H1 (cell line): ENCODE measurements at regions not wholly inside any gene's neighbourhood (a gene's known extent, or its start where the extent isn't known, plus 50 kb on each side); places are given as distances from the start of the nearest gene placed in this dataset.

Experiments used
- CTCF ChIA-PET: fragments of 300-600 bp; sonication (Branson Sonifier 250); formaldehyde crosslinking; loops from one replicate; lab custom pipeline; 2021; ENCODE audit not compliant: partially characterized antibody; lab: Charles Lee
- POLR2A ChIA-PET: fragments of 300-600 bp; sonication (Branson Sonifier 250); formaldehyde crosslinking; loops from one replicate; lab custom pipeline; 2021; ENCODE audit warnings: inconsistent platforms; ENCODE audit not compliant: partially characterized antibody; lab: Charles Lee
- DNase-seq, 2 experiments: peaks; one replicate each; pipeline versions ENCODE4 v3.0.0 to v3.0.0-alpha.2; 2010 to 2022; ENCODE audit warnings: low spot score in 2 of 2, low read depth in 1 of 2, mixed read lengths in 1 of 2
- FAIRE-seq: peaks from 2 replicates; lab custom pipeline; 2011; peaks lifted over from hg19 to GRCh38; lab: Jason Lieb, UNC
- H2AFZ ChIP-seq: 2 replicates; pipeline ENCODE4 v1.8.1; 2012; ENCODE audit warnings: low read length, inconsistent platforms
- H2AK5ac ChIP-seq: 2 replicates; pipeline ENCODE4 v1.6.1; 2013; ENCODE audit warnings: low read depth, low read length
- H2BK120ac ChIP-seq: replicated peaks from 2 replicates; pipeline ENCODE3; 2013; ENCODE audit warnings: low read depth, low read length, inconsistent platforms
- H2BK12ac ChIP-seq: 2 replicates; pipeline ENCODE4 v1.6.1; 2013; ENCODE audit warnings: low read depth, low read length
- H2BK15ac ChIP-seq: 2 replicates; pipeline ENCODE4 v1.6.1; 2013; ENCODE audit warnings: low read length
- H2BK20ac ChIP-seq: 2 replicates; pipeline ENCODE4 v1.6.1; 2013; ENCODE audit warnings: low read length
- H2BK5ac ChIP-seq: 2 replicates; pipeline ENCODE4 v1.6.1; 2013; ENCODE audit warnings: low read depth, low read length
- H3K14ac ChIP-seq: 2 replicates; pipeline ENCODE4 v1.6.1; 2013; ENCODE audit warnings: inconsistent platforms; ENCODE audit not compliant: insufficient read length
- H3K18ac ChIP-seq: 2 replicates; pipeline ENCODE4 v1.6.1; 2013; ENCODE audit warnings: low read length; ENCODE audit errors: extremely low read depth
- H3K23ac ChIP-seq: 2 replicates; pipeline ENCODE4 v1.6.1; 2013; ENCODE audit warnings: inconsistent platforms; ENCODE audit not compliant: insufficient read length
- H3K23me2 ChIP-seq: 2 replicates; pipeline ENCODE4 v1.6.1; 2013; ENCODE audit warnings: low read depth, low read length
- H3K27ac ChIP-seq: 2 replicates; pipeline ENCODE4 v1.6.1; 2011; ENCODE audit warnings: low read depth, low read length, inconsistent platforms
- H3K27me3 ChIP-seq, 4 experiments: replicated peaks in 1 of 4; 1 replicate in 1 of 4; 2 replicates in 3 of 4; pipeline versions ENCODE4 v1.6.1 to v1.8.1; 2011 to 2013; ENCODE audit warnings: low read length in 3 of 4, mild to moderate bottlenecking in 3 of 4, inconsistent platforms in 2 of 4, mixed read lengths in 2 of 4, moderate library complexity in 1 of 4; ENCODE audit not compliant: control insufficient read depth in 3 of 4, insufficient read depth in 3 of 4; ENCODE audit errors: extremely low read depth in 1 of 4
- H3K36me3 ChIP-seq, 4 experiments: 2 replicates each; pipeline versions ENCODE4 v1.6.1 to v1.8.1; 2011 to 2013; ENCODE audit warnings: mild to moderate bottlenecking in 4 of 4, low read length in 3 of 4, moderate library complexity in 2 of 4, control low read depth in 1 of 4, inconsistent platforms in 1 of 4; ENCODE audit not compliant: insufficient read depth in 4 of 4, control insufficient read depth in 2 of 4
- H3K4ac ChIP-seq: replicated peaks from 2 replicates; pipeline ENCODE3; 2013; ENCODE audit warnings: low read length, low read depth, mixed read lengths, inconsistent platforms; ENCODE audit not compliant: insufficient read length
- H3K4me1 ChIP-seq, 4 experiments: replicated peaks in 1 of 4; 1 replicate in 1 of 4; 2 replicates in 3 of 4; pipeline versions ENCODE4 v1.6.1 to v1.8.1; 2011 to 2013; ENCODE audit warnings: low read length in 3 of 4, inconsistent platforms in 2 of 4, mixed read lengths in 1 of 4; ENCODE audit not compliant: insufficient read depth in 4 of 4, control insufficient read depth in 3 of 4
- H3K4me2 ChIP-seq, 2 experiments: 2 replicates each; pipeline versions ENCODE4 v1.6.1 to v1.8.1; 2011 to 2013; ENCODE audit warnings: low read depth in 2 of 2, low read length in 2 of 2, control low read depth in 1 of 2, inconsistent platforms in 1 of 2, mild to moderate bottlenecking in 1 of 2; ENCODE audit not compliant: insufficient read depth in 1 of 2
- H3K4me3 ChIP-seq, 4 experiments: fragments of 200-600, 300-600 bp in 1 of 4; sonication (generic), shearing (Covaris generic), sonication (Bioruptor Twin) in 1 of 4; 2 replicates each; pipeline versions ENCODE4 v1.5.1 to v1.8.1; 2011 to 2016; ENCODE audit warnings: low read length in 4 of 4, low read depth in 3 of 4, control low read depth in 2 of 4, inconsistent platforms in 2 of 4, mild to moderate bottlenecking in 2 of 4, mixed read lengths in 1 of 4, moderate library complexity in 1 of 4; ENCODE audit not compliant: insufficient read depth in 2 of 4; ENCODE audit errors: extremely low read depth in 1 of 4
- H3K56ac ChIP-seq: replicated peaks from 2 replicates; pipeline ENCODE3; 2013; ENCODE audit warnings: low read depth, mild to moderate bottlenecking, mixed read lengths, low read length, inconsistent platforms; ENCODE audit not compliant: insufficient read length
- H3K79me1 ChIP-seq: 2 replicates; pipeline ENCODE4 v1.6.1; 2013; ENCODE audit warnings: low read depth, low read length, control low read depth
- H3K79me2 ChIP-seq, 2 experiments: 2 replicates each; pipeline versions ENCODE4 v1.6.1 to v1.8.1; 2012 to 2013; ENCODE audit warnings: low read length in 2 of 2, mild to moderate bottlenecking in 2 of 2, inconsistent platforms in 1 of 2; ENCODE audit not compliant: insufficient read depth in 2 of 2, control insufficient read depth in 1 of 2
- H3K9ac ChIP-seq, 4 experiments: replicated peaks in 1 of 4; 1 replicate in 1 of 4; 2 replicates in 3 of 4; pipeline versions ENCODE4 v1.6.1 to v1.8.1; 2011 to 2013; ENCODE audit warnings: low read depth in 3 of 4, low read length in 3 of 4, control low read depth in 2 of 4, mild to moderate bottlenecking in 2 of 4, moderate library complexity in 2 of 4, inconsistent platforms in 1 of 4; ENCODE audit errors: extremely low read depth in 1 of 4
- H3K9me3 ChIP-seq, 2 experiments: 2 replicates each; pipeline versions ENCODE4 v1.6.1 to v1.8.1; 2012 to 2013; ENCODE audit warnings: mild to moderate bottlenecking in 2 of 2, moderate library complexity in 2 of 2, control low read depth in 1 of 2, inconsistent platforms in 1 of 2, low read depth in 1 of 2, low read length in 1 of 2, mixed read lengths in 1 of 2; ENCODE audit not compliant: insufficient read depth in 2 of 2
- H4K20me1 ChIP-seq, 2 experiments: replicated peaks in 1 of 2; 2 replicates each; pipeline versions ENCODE3 to v1.8.1; 2011 to 2013; ENCODE audit warnings: inconsistent platforms in 2 of 2, low read length in 2 of 2, mild to moderate bottlenecking in 1 of 2; ENCODE audit not compliant: insufficient read depth in 2 of 2, control insufficient read depth in 1 of 2
- H4K5ac ChIP-seq: 2 replicates; pipeline ENCODE4 v1.6.1; 2013; ENCODE audit warnings: low read length, low read depth, mixed read lengths, inconsistent platforms; ENCODE audit not compliant: insufficient read length
- H4K8ac ChIP-seq: 2 replicates; pipeline ENCODE4 v1.8.0; 2013; ENCODE audit warnings: mild to moderate bottlenecking, moderate library complexity, low read length, inconsistent platforms; ENCODE audit not compliant: insufficient read depth; ENCODE audit errors: extremely low read depth
- H4K91ac ChIP-seq: replicated peaks from 2 replicates; pipeline ENCODE3; 2013; ENCODE audit warnings: low read length, mixed read lengths, inconsistent platforms; ENCODE audit not compliant: insufficient read length
- BRCA1 ChIP-seq: IDR thresholded peaks from 2 replicates; pipeline ENCODE4 v1.6.1; 2012; ENCODE audit warnings: low read depth, low read length, improper control_type of control experiment
- CHD1 ChIP-seq: IDR thresholded peaks from 2 replicates; pipeline ENCODE4 v1.6.1; 2012; ENCODE audit warnings: low read depth, low read length, improper control_type of control experiment
- CTBP2 ChIP-seq: IDR thresholded peaks from 2 replicates; pipeline ENCODE4 v1.7.0; 2011; ENCODE audit warnings: borderline replicate concordance, mild to moderate bottlenecking, moderate library complexity, mixed read lengths, low read length; ENCODE audit not compliant: insufficient read depth, insufficient read length
- JUN ChIP-seq: IDR thresholded peaks from 2 replicates; pipeline ENCODE4 v1.6.1; 2011; ENCODE audit warnings: low read depth, mild to moderate bottlenecking, improper control_type of control experiment, low read length
- KDM5A ChIP-seq: fragments of 200-600 bp; IDR thresholded peaks from 2 replicates; pipeline ENCODE4 v1.7.1; 2012; ENCODE audit warnings: mild to moderate bottlenecking, low read length, inconsistent platforms, mixed read lengths
- POLR2AphosphoS5 ChIP-seq: IDR thresholded peaks from 2 replicates; pipeline ENCODE4 v1.6.1; 2011; ENCODE audit warnings: low read depth, low read length
- RNF2 ChIP-seq: fragments of 200-900, 300-1000 bp; sonication (generic); IDR thresholded peaks from 2 replicates; pipeline ENCODE4 v1.7.1; 2016; ENCODE audit warnings: borderline replicate concordance, low read depth, mild to moderate bottlenecking, antibody characterized with exemption, low read length; ENCODE audit not compliant: poor library complexity, severe bottlenecking; ENCODE audit errors: missing control alignments
- SIRT6 ChIP-seq: IDR thresholded peaks from one replicate; pipeline ENCODE4 v1.7.1; 2012; ENCODE audit warnings: low read length, inconsistent platforms
- SP1 ChIP-seq: IDR thresholded peaks from 2 replicates; pipeline ENCODE4 v1.6.1; 2011; ENCODE audit warnings: low read depth, low read length
- TAF7 ChIP-seq: optimal IDR thresholded peaks from 2 replicates; pipeline ENCODE3; 2011; ENCODE audit warnings: low read depth, mild to moderate bottlenecking, inconsistent platforms, low read length, moderate library complexity, borderline replicate concordance
- WGBS, 2 experiments: shearing (Covaris generic) in 1 of 2; methylation state at CpG; one replicate each; pipeline versions ENCODE4 v1.1.6 to v1.1.7; 2013 to 2015; ENCODE audit warnings: low lambda C conversion rate in 2 of 2, mixed read lengths in 2 of 2, inconsistent platforms in 1 of 2, low coverage in 1 of 2, missing lambda C conversion rate in 1 of 2; ENCODE audit not compliant: insufficient replicate concordance in 2 of 2, insufficient coverage in 1 of 2, insufficient read length in 1 of 2; ENCODE audit errors: extremely low coverage in 1 of 2, missing lambda C conversion rate in 1 of 2; 5-methylcytosine and 5-hydroxymethylcytosine counted together
- TF ChIP-seq, protein P1 (sequence below): IDR thresholded peaks from 2 replicates; pipeline ENCODE4 v1.6.1; 2011; ENCODE audit warnings: low read depth, mild to moderate bottlenecking, low read length; ENCODE audit not compliant: insufficient read depth
- TF ChIP-seq, protein P2 (sequence below): IDR thresholded peaks from 2 replicates; pipeline ENCODE4 v1.6.1; 2011; ENCODE audit warnings: low read length, improper control_type of control experiment

DNA sequence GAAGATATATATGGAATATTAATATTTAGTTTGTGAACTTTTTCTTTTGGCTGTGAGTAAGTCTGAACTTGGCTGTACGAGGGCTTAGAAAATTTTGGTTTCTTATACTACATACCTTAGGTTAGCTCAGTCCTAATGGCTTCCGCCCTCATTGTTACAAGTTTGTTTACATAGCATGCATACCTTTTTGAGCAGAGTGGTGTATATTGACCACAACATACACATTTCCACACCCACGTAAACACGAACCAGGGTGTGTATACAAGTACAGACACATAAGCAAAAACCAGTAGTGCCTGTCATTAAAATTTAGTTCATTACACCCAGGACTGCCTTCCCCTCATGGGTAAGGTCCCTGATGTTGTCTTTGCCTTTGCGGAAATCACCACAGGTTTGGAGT is 230.2 kb upstream of the RGS6 start:
- H3K18ac ChIP-seq: no peak overlapping the region
- no peak overlapping the region for H2BK120ac ChIP-seq
- no peaks in the 10 kb centered on the region for H3K27me3 ChIP-seq
- H4K8ac ChIP-seq: no peak overlapping the region
- H2AFZ ChIP-seq: no peak overlapping the region
- H3K23ac ChIP-seq: no peak overlapping the region
- DNase-seq: no peak
- WGBS, 2 experiments: 92% methylated on average over 5 of the region's 5 CpGs; no CpG with 5 or more reads in 1 of the 2 experiments
- H2BK12ac ChIP-seq: no peak overlapping the region
- H3K9me3 ChIP-seq: no peaks in the 10 kb centered on the region
- no peak overlapping the region for H3K9ac ChIP-seq
- no peaks in the 10 kb centered on the region; the same call in 1 of the 2 replicates for H3K23me2 ChIP-seq
- no peak overlapping the region for H3K4me2 ChIP-seq
- no peaks in the 10 kb centered on the region for H3K79me1 ChIP-seq
- no peak overlapping the region for H3K56ac ChIP-seq
- H4K91ac ChIP-seq: no peak overlapping the region
- POLR2A ChIA-PET: no interaction called here
- H3K27ac ChIP-seq: no peak overlapping the region
- H3K36me3 ChIP-seq: peaks cover 3 to 19% (median 6%) of the 10 kb centered on the region in 4 experiments; a peak in 6 of 8 replicates
- no peak for FAIRE-seq
- no peaks in the 10 kb centered on the region for H4K20me1 ChIP-seq
- H4K5ac ChIP-seq: no peak overlapping the region
- CTCF ChIA-PET: no interaction called here
- H3K4me1 ChIP-seq: no peaks in the 10 kb centered on the region
- no peak overlapping the region for H2AK5ac ChIP-seq
- H2BK5ac ChIP-seq: no peak overlapping the region
- H2BK20ac ChIP-seq: no peak overlapping the region
- no peak overlapping the region for H3K4me3 ChIP-seq
- no peak overlapping the region for H3K14ac ChIP-seq
- no peak overlapping the region for H3K4ac ChIP-seq
- no peak overlapping the region for H2BK15ac ChIP-seq
- TF ChIP-seq BRCA1: no peak
- TF ChIP-seq KDM5A: no peak
- no peak for TF ChIP-seq POLR2AphosphoS5
- TF ChIP-seq SP1: no peak
- TF ChIP-seq, protein P1, sequence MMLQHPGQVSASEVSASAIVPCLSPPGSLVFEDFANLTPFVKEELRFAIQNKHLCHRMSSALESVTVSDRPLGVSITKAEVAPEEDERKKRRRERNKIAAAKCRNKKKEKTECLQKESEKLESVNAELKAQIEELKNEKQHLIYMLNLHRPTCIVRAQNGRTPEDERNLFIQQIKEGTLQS: no peak
- TF ChIP-seq TAF7: no peak
- no peak for TF ChIP-seq CHD1
- TF ChIP-seq, protein P2, sequence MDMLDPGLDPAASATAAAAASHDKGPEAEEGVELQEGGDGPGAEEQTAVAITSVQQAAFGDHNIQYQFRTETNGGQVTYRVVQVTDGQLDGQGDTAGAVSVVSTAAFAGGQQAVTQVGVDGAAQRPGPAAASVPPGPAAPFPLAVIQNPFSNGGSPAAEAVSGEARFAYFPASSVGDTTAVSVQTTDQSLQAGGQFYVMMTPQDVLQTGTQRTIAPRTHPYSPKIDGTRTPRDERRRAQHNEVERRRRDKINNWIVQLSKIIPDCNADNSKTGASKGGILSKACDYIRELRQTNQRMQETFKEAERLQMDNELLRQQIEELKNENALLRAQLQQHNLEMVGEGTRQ: no peak
- no peak for TF ChIP-seq RNF2
- no peak for TF ChIP-seq CTBP2
- no peak for TF ChIP-seq JUN
- no peak for TF ChIP-seq SIRT6
- no peaks in the 10 kb centered on the region for H3K79me2 ChIP-seq
